Embryonic facial prominence (tissue), 1 donor: ENCODE measurements at regions not wholly inside any gene's neighbourhood (a gene's known extent, or its start where the extent isn't known, plus 50 kb on each side); places are given as distances from the start of the nearest gene placed in this dataset.

ENCODE experiments used
- DNase-seq: peaks from one replicate; pipeline ENCODE4 v3.0.0-alpha.2; 2016; ENCODE audit errors: extremely low spot score

DNA sequence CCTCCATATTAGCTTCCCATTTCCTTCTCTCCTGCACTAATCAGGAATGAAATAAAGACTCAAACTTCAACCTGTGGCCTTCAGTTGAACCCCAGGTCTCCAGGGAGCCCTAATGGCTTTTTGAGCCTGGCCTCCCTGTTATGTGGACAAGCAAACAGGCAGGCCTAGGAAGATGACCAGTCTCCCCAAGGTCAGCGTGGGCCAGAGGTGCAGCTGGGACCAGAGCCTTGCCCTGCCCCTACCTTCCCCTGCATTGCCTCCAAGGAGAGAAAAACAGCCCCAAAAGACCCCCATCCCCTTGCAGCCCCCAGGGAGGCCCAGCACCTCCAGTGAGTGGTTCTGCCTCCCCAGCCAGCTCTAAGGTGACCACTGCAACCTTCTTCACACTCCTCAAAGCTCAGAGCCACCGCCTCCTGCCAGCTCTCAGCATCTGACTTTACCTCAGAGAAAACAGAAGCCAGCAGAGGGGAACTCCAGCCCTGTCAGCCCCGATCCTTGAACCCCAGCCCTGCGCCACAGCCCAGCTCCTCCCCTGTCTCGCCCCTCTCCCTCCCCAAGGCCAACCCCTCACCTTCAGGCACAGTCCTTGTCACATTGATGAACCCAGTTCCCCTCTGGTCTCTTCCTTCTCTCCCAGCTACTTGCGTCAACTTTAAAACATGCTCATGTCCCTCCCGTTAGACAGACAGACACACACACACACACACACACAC is 59.5 kb upstream of the ID2 start:
- no peak for DNase-seq

DNA sequence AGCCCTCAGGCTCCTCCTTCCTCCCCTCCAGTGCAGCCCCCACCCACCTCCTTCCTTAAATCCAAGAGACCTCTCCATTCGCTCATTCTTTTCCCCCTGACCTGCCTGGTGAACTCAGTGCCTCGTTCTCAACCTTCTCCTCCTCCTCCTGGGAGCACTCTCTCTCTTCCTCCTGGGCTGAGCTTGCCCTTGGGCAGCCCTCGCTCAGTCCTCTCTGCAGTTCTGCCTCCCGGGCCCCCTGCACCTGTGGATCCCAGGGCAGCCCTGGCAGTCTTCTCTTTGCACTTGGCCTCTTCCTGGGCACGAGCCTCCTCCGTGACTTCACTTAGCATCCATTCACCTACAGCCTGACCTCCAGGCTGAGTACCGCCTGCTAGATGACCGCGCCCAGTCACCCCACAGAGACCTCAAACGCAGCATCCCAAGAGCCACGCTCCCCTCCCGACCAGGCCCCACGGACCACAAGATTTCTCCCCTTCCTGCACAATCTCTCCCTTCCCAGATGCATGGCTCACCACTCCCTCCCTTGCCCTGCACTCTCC is 58.9 kb upstream of the ID2 start:
- no peak for DNase-seq

- no peak for DNase-seq
Measured at GRCh38 chr2:8623576-8623957, 58.3 kb upstream of the ID2 start.

DNA sequence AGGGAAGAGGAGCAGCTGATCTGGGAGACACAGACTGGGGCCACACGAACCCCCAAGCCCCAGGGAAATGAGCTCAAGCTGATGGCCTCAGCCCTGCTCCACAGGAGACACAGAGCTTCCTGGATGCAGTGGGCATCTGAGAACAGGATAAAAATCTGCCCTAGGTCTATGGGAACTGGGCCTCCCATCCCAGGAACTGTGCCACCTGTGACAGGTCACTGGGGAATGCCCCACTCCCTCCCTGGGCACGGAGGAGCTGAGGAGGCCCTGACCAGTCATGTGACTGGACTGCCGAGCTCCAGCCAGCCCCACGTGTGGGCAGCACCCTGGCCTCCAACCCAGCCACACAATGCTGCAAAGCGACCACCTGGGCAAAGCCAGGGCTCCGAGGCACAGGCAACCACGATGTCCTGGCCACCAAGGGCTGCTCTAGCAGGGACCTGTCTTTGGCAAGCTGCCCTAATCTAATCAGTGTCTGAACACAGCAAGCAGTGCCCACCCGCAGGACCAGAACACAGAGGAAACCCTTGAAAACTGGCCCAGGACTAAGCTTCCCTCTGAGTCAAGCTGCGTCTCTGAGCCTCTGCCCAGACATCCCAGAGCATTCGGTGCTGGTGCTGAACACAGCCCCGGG is 57.8 kb upstream of the ID2 start:
- no peak for DNase-seq

- no peak for DNase-seq
Measured at GRCh38 chr2:8624855-8625398, 56.9 kb upstream of the ID2 start.

GRCh38 chr2:8625399-8626300 is 56.2 kb upstream of the ID2 start:
- DNase-seq: no peak

DNA sequence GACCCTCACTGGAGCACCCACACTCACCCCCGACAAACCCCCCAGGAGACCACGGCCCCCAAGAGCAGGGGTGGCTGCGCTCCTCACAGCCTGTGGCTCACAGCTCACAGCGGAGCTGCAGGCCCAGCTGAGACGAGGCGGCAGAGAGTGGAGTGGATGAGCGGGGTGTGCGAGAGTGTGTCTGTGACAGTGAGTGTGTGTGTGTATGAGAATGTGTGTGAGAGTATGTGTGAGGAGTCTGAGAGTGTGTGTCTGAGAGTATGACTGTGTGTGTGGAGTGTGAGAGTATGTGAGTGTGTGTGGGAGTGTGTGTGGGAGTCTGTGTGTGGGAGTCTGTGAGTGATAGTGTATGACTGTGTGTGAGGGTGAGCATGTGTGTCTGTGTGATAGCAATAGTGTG is 55.3 kb upstream of the ID2 start:
- no peak for DNase-seq

- no peak for DNase-seq
Measured at GRCh38 chr2:8627019-8627691, 54.7 kb upstream of the ID2 start.

GRCh38 chr2:8627692-8628085 is 54.2 kb upstream of the ID2 start:
- DNase-seq: no peak

- DNase-seq: no peak
Measured at GRCh38 chr2:8628179-8628865, 53.5 kb upstream of the ID2 start.

- DNase-seq: no peak
Measured at GRCh38 chr2:8628866-8629209, 53.0 kb upstream of the ID2 start.

- DNase-seq: no peak
Measured at GRCh38 chr2:8629402-8629801, 52.5 kb upstream of the ID2 start.

GRCh38 chr2:8630676-8631464 is 51.0 kb upstream of the ID2 start:
- DNase-seq: no peak

GRCh38 chr2:8631465-8632005 is 50.3 kb upstream of the ID2 start:
- DNase-seq: no peak
